MCF 10A (cell line): ENCODE measurements at regions not wholly inside any gene's neighbourhood (a gene's known extent, or its start where the extent isn't known, plus 50 kb on each side); places are given as distances from the start of the nearest gene placed in this dataset.

ENCODE experiments used
- BruUV-seq: library from RNA; stranded (reverse); fragments of 400-500 nt; replicated peaks from 2 replicates; lab custom pipeline; 2021; lab: Mats Ljungman, UMichigan
- CTCF ChIA-PET: fragments of 300-600 bp; sonication (Branson Sonifier 250); formaldehyde crosslinking; extraction: SDS; loops from one replicate; lab custom pipeline; 2021; ENCODE audit warnings: antibody characterized with exemption, inconsistent platforms; lab: Yijun Ruan, JAX
- POLR2A ChIA-PET: fragments of 300-600, 350-650 bp; sonication (Branson Sonifier 250); formaldehyde crosslinking; extraction: SDS; loops from one replicate; lab custom pipeline; 2020; ENCODE audit warnings: antibody characterized with exemption, inconsistent platforms; lab: Yijun Ruan, JAX
- DNase-seq: peaks from one replicate; pipeline ENCODE4 v3.0.0-alpha.2; 2018; ENCODE audit not compliant: unreplicated experiment
- H3K27ac Mint-ChIP-seq: one replicate; pipeline ENCODE4 v1.8.0; 2022; ENCODE audit warnings: mild to moderate bottlenecking, low read depth, mixed read lengths; ENCODE audit not compliant: unreplicated experiment
- H3K27me3 Mint-ChIP-seq: one replicate; pipeline ENCODE4 v1.8.0; 2022; ENCODE audit warnings: mixed read lengths; ENCODE audit not compliant: insufficient read depth, unreplicated experiment
- H3K36me3 Mint-ChIP-seq: one replicate; pipeline ENCODE4 v1.8.0; 2022; ENCODE audit warnings: mild to moderate bottlenecking, moderate library complexity, mixed read lengths; ENCODE audit not compliant: insufficient read depth, unreplicated experiment
- H3K4me1 Mint-ChIP-seq: one replicate; pipeline ENCODE4 v1.8.0; 2022; ENCODE audit warnings: mixed read lengths; ENCODE audit not compliant: insufficient read depth, unreplicated experiment
- H3K4me3 Mint-ChIP-seq: one replicate; pipeline ENCODE4 v1.8.0; 2022; ENCODE audit warnings: mild to moderate bottlenecking, moderate library complexity, mixed read lengths; ENCODE audit not compliant: unreplicated experiment
- H3K9me3 Mint-ChIP-seq: one replicate; pipeline ENCODE4 v1.8.0; 2022; ENCODE audit warnings: mixed read lengths; ENCODE audit not compliant: unreplicated experiment
- intact Hi-C: fragments of 100-400 bp; cut with micrococcal nuclease; formaldehyde crosslinking; loops from 2 replicates; pipeline ENCODE4 v1.14.1; 2022
- TF ChIP-seq, protein P1 (sequence below): fragments of 200-600 bp; IDR thresholded peaks from one replicate; pipeline ENCODE4 v1.8.0; 2022; ENCODE audit warnings: antibody characterized with exemption, mild to moderate bottlenecking; ENCODE audit not compliant: unreplicated experiment

DNA sequence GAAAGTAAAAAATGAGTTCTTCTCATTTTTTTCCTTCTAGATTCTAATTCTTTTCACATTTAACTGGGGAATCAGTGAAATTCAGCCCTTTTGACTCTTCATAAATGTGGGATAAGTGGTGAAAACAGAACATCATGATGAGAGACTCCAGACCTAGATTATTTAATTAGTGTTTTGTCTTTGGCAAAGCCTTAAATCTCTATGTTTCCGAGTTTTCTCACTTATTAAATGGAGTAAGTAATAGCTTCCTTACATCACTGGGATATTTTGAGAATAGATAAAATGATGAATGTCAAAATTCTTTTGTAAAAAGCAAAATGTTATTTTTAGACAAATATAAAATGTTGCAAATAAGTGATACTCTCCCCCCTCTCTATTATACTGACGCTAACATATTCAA lies 468.6 kb upstream of the ARRDC3 start:
- BruUV-seq = no TSS peak
- Mint-ChIP-seq H3K36me3 (no peaks in the 10 kb centered on the region), H3K27ac (no peak overlapping the region), H3K4me1 (peaks cover 11% of the 10 kb centered on the region), H3K4me3 (no peak overlapping the region), H3K27me3 (peaks cover 21% of the 10 kb centered on the region), H3K9me3 (no peaks in the 10 kb centered on the region)
- ChIA-PET POLR2A (no interaction called here), CTCF (no interaction called here)
- DNase-seq = no peak
- intact Hi-C loops = no loop called here
- TF ChIP-seq, protein P1, sequence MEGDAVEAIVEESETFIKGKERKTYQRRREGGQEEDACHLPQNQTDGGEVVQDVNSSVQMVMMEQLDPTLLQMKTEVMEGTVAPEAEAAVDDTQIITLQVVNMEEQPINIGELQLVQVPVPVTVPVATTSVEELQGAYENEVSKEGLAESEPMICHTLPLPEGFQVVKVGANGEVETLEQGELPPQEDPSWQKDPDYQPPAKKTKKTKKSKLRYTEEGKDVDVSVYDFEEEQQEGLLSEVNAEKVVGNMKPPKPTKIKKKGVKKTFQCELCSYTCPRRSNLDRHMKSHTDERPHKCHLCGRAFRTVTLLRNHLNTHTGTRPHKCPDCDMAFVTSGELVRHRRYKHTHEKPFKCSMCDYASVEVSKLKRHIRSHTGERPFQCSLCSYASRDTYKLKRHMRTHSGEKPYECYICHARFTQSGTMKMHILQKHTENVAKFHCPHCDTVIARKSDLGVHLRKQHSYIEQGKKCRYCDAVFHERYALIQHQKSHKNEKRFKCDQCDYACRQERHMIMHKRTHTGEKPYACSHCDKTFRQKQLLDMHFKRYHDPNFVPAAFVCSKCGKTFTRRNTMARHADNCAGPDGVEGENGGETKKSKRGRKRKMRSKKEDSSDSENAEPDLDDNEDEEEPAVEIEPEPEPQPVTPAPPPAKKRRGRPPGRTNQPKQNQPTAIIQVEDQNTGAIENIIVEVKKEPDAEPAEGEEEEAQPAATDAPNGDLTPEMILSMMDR = no peak

DNA sequence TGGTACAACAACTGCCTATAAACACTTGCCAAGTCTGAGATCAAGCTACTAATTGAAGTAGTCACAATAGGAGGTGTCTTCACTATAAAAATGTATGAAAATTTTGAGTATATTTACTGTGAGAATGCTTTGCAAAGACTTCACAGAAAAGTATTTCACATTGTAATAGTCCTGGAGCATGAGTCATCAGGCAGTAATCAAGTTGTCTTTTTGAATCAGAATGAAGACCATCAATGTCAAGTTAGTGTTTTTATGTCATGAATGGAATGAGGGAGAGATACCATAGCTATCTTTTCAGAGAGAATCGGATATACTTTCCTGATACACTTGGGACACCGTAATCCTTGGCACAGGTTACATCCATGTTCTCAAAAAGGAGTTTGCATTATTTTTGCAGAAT lies 466.9 kb upstream of the ARRDC3 start:
- Mint-ChIP-seq H3K4me1 (peaks cover 11% of the 10 kb centered on the region), H3K27ac (no peak overlapping the region), H3K9me3 (no peaks in the 10 kb centered on the region), H3K36me3 (no peaks in the 10 kb centered on the region), H3K4me3 (no peak overlapping the region), H3K27me3 (peaks cover 12% of the 10 kb centered on the region)
- CTCF ChIA-PET = no interaction called here
- POLR2A ChIA-PET = interaction anchor here (0.7 kb wide), 1 partner anchor 824 kb away, joined by 3 read pairs; no protein-coding TSS in a partner anchor
- intact Hi-C loops = no loop called here
- DNase-seq = no peak
- BruUV-seq = no TSS peak
- TF ChIP-seq, protein P1 = no peak

DNA sequence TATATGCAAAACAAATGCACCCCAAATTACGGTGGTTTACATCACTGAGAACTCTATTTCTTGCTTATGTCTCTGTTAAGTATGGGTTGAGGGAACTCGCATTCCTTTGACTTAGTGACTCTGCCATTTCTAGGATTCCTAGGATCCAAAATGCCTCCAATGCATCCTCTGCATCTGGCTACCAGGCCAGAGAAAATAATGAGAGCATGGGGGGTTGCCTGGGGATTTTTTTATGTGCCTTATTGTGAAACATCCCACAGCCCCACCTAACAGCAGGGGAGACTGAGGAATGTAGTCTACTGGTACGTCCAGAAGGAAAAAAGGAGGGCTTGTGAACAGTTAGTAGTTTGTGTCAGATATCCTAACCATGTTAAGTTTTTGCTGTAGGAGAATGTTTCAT lies 466.0 kb upstream of the ARRDC3 start:
- TF ChIP-seq, protein P1 = no peak
- Mint-ChIP-seq H3K27me3 (peaks cover 9% of the 10 kb centered on the region), H3K9me3 (no peaks in the 10 kb centered on the region), H3K27ac (no peak overlapping the region), H3K4me3 (no peak overlapping the region), H3K4me1 (peaks cover 11% of the 10 kb centered on the region), H3K36me3 (no peaks in the 10 kb centered on the region)
- CTCF ChIA-PET = no interaction called here
- no TSS peak for BruUV-seq
- intact Hi-C loops = no loop called here
- no peak for DNase-seq
- POLR2A ChIA-PET = interaction anchor here (0.6 to 0.8 kb wide), 2 partner anchors 24 to 1209 kb away, joined by 3 read pairs; no protein-coding TSS in a partner anchor

DNA sequence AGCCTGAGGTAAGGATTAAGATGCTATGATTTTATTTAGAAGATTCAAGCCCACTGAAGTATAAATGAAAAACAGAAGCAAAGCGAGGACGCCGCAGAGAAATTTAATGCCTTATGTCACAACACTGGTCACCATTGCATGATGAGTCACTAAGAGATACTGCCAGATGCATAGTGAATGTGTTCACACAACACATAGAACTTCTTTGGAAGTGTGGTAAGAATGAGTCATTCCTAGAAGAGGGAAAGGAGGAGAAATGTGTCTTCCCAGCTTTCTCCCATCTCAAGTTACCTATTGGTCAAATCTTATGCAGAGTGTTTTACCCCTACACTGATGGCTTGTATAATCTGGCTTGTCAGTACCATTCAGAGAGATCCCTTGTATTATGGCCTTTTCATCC lies 465.3 kb upstream of the ARRDC3 start:
- H3K9me3 Mint-ChIP-seq = no peaks in the 10 kb centered on the region
- intact Hi-C loops = no loop called here
- H3K4me1 Mint-ChIP-seq = peaks cover 11% of the 10 kb centered on the region
- TF ChIP-seq, protein P1 = no peak
- peak; percentile 93 for DNase-seq
- CTCF ChIA-PET = no interaction called here
- H3K36me3 Mint-ChIP-seq = no peaks in the 10 kb centered on the region
- no peak overlapping the region for H3K4me3 Mint-ChIP-seq
- H3K27ac Mint-ChIP-seq = no peak overlapping the region
- peaks cover 3% of the 10 kb centered on the region for H3K27me3 Mint-ChIP-seq
- no TSS peak for BruUV-seq
- POLR2A ChIA-PET = interaction anchor here (0.6 to 0.8 kb wide), 2 partner anchors 23 to 1209 kb away, joined by 3 read pairs; no protein-coding TSS in a partner anchor
